K562 (cell line): ENCODE measurements at regions not wholly inside any gene's neighbourhood (a gene's known extent, or its start where the extent isn't known, plus 50 kb on each side); places are given as distances from the start of the nearest gene placed in this dataset.

Experiments used
- ARID1B ChIP-seq: fragments of 450-650 bp; IDR thresholded peaks from 2 replicates; pipeline ENCODE4 v1.6.1; 2016; ENCODE audit warnings: antibody characterized with exemption, mild to moderate bottlenecking, inconsistent platforms
- FUS ChIP-seq: fragments of 200-400 bp; formaldehyde crosslinking; optimal IDR thresholded peaks from 2 replicates; pipeline ENCODE3; 2017; ENCODE audit warnings: low read depth, low read length
- HMGN3 ChIP-seq: IDR thresholded peaks from 2 replicates; pipeline ENCODE4 v1.6.1; 2011; ENCODE audit warnings: borderline replicate concordance, low read depth, mild to moderate bottlenecking, mixed read lengths, low read length; ENCODE audit not compliant: insufficient read length; ENCODE audit errors: extremely low read depth
- SMAD4 ChIP-seq: fragments of 250-450 bp; sonication (Bioruptor Pico); conservative IDR thresholded peaks from 2 replicates; pipeline ENCODE4 v1.8.0; 2021; ENCODE audit warnings: inconsistent platforms, mild to moderate bottlenecking, moderate library complexity
- ZNF311 ChIP-seq: fragments of 250-450 bp; sonication (Bioruptor Pico); IDR thresholded peaks from 2 replicates; pipeline ENCODE4 v1.4.0; 2020; ENCODE audit warnings: mild to moderate bottlenecking, moderate library complexity
- TF ChIP-seq, protein P1 (sequence below): fragments of 250-450 bp; sonication (Bioruptor Pico); IDR thresholded peaks from 2 replicates; pipeline ENCODE4 v1.4.0; 2020; ENCODE audit warnings: mild to moderate bottlenecking, moderate library complexity

DNA sequence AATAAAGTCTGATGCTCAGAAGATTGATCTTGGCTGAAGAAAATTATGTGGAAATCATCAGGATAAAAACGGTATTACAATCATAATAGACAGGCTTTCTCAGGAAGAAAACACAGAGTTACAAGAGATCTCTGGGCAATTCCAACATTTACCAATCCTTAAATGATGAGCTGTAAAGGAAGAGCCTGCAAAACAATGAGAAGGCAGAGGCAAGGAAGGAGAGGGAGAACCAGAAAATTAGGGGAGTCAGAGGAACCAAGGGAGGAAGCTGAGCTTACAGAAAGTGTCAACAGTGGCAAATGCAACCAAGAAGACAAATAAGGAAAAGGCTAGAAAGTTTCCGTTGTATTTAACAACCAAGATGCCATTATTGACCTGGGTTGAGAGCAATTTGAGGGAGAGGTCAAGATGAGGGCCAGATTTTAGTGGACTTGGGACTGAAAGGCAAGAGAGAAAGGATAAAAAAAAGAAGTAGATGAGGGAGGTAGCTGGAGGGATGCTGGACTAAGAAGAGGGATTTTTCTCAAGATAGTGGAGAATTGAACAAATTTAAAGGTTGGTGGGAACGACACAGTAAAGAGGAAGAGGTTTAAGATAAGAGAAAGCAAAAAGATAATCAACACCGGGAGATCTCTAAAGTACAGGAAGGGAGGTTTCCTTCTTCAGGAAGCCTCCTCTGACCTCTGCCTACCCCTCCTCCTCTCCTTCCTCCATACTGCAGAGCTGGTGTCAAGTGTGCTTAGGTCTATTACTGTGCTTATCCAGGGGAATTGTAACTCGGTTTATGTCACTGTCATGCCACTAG, 116.9 kb downstream of the DUSP6 start (continued):
- TF ChIP-seq, protein P1, sequence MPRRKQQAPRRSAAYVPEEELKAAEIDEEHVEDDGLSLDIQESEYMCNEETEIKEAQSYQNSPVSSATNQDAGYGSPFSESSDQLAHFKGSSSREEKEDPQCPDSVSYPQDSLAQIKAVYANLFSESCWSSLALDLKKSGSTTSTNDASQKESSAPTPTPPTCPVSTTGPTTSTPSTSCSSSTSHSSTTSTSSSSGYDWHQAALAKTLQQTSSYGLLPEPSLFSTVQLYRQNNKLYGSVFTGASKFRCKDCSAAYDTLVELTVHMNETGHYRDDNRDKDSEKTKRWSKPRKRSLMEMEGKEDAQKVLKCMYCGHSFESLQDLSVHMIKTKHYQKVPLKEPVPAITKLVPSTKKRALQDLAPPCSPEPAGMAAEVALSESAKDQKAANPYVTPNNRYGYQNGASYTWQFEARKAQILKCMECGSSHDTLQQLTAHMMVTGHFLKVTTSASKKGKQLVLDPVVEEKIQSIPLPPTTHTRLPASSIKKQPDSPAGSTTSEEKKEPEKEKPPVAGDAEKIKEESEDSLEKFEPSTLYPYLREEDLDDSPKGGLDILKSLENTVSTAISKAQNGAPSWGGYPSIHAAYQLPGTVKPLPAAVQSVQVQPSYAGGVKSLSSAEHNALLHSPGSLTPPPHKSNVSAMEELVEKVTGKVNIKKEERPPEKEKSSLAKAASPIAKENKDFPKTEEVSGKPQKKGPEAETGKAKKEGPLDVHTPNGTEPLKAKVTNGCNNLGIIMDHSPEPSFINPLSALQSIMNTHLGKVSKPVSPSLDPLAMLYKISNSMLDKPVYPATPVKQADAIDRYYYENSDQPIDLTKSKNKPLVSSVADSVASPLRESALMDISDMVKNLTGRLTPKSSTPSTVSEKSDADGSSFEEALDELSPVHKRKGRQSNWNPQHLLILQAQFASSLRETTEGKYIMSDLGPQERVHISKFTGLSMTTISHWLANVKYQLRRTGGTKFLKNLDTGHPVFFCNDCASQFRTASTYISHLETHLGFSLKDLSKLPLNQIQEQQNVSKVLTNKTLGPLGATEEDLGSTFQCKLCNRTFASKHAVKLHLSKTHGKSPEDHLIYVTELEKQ, result no peak
- no peak for TF ChIP-seq FUS
- TF ChIP-seq ZNF311, result peak; percentile 49; the same call in 1 of the 2 replicates
- TF ChIP-seq HMGN3, result peak; percentile 29
- peak; percentile 15; the same call in 1 of the 2 replicates for TF ChIP-seq SMAD4
- TF ChIP-seq ARID1B, result peak; percentile 36; the same call in 1 of the 2 replicates
